Esophagus muscularis mucosa (tissue), 3 donors: ENCODE measurements at regions not wholly inside any gene's neighbourhood (a gene's known extent, or its start where the extent isn't known, plus 50 kb on each side); places are given as distances from the start of the nearest gene placed in this dataset.

Source experiments
- CTCF ChIP-seq, 3 experiments: fragments of 200-600 bp in 2 of 3; fragments of 450-650 bp in 1 of 3; sonication (generic) in 2 of 3; IDR thresholded peaks; one replicate each; pipeline ENCODE4 v1.5.1; 2017 to 2019; ENCODE audit warnings: antibody characterized with exemption in 3 of 3, mild to moderate bottlenecking in 2 of 3, moderate library complexity in 1 of 3
- EP300 ChIP-seq: sonication (generic); formaldehyde crosslinking; IDR thresholded peaks from one replicate; pipeline ENCODE4 v1.6.1; 2017; ENCODE audit warnings: antibody characterized with exemption

- TF ChIP-seq EP300 (no peak), CTCF (IDR thresholded peaks at IDR 0.05) (no peak)
Measured at GRCh38 chr15:62869116-62869515, 173.4 kb upstream of the TPM1 start.
